Liver (tissue), 3 donors: ENCODE measurements at regions not wholly inside any gene's neighbourhood (a gene's known extent, or its start where the extent isn't known, plus 50 kb on each side); places are given as distances from the start of the nearest gene placed in this dataset.

Experiments used
- FOXA1 ChIP-seq: IDR thresholded peaks from 2 replicates; pipeline ENCODE4 v1.6.1; 2016; ENCODE audit warnings: antibody characterized with exemption
- GABPA ChIP-seq, 2 donors: IDR thresholded peaks in 1 of 2; conservative IDR thresholded peaks in 1 of 2; 2 replicates each; pipeline ENCODE4 v1.6.1; 2016; ENCODE audit warnings: antibody characterized with exemption in 2 of 2, mild to moderate bottlenecking in 1 of 2, moderate library complexity in 1 of 2
- HNF4G ChIP-seq: IDR thresholded peaks from 2 replicates; pipeline ENCODE4 v1.6.1; 2016; ENCODE audit warnings: antibody characterized with exemption
- NR2F2 ChIP-seq: IDR thresholded peaks from 2 replicates; pipeline ENCODE4 v1.6.1; 2016; ENCODE audit warnings: antibody characterized with exemption
- RAD21 ChIP-seq, 2 donors: IDR thresholded peaks; 2 replicates each; pipeline ENCODE4 v1.6.1; 2016; ENCODE audit warnings: antibody characterized with exemption in 2 of 2, mild to moderate bottlenecking in 2 of 2
- SP1 ChIP-seq: IDR thresholded peaks from 2 replicates; pipeline ENCODE4 v1.6.1; 2018; ENCODE audit warnings: antibody characterized with exemption, mild to moderate bottlenecking
- TF ChIP-seq, protein P1 (sequence below): fragments of 150-350 bp; IDR thresholded peaks from 2 replicates; pipeline ENCODE4 v1.5.1; 2017; ENCODE audit warnings: improper control_type of control experiment, low read depth, low read length; ENCODE audit not compliant: missing input control
- TF ChIP-seq, protein P2 (sequence below): IDR thresholded peaks from 2 replicates; pipeline ENCODE4 v1.6.1; 2016; ENCODE audit warnings: antibody characterized with exemption, mild to moderate bottlenecking
- TF ChIP-seq, protein P3 (sequence below): IDR thresholded peaks from 2 replicates; pipeline ENCODE4 v1.6.1; 2016; ENCODE audit warnings: antibody characterized with exemption
- TF ChIP-seq, protein P4 (sequence below): IDR thresholded peaks from 2 replicates; pipeline ENCODE4 v1.6.1; 2016; ENCODE audit warnings: antibody characterized with exemption
- donor health status: healthy.
- donor health status: healthy.

DNA sequence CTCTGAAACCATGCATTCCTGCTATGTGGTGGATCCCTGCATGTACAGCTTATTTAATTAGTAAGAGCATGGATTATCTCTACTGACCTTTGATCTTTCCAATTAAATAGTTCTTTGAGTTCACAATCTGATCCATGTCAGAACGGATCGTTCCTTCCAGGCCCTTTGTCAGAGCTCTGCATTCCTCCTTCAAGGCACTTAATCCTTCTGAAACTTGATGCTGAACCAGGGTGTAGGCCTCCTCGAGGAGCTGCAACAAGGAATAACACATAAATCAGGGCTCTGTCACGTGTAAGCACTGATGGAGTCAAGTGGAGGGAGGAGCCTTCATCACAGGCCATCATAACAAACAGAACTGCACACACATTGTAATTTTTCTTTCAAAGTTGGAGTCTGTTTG, 68.4 kb upstream of the EDEM3 start:
- TF ChIP-seq, protein P1, sequence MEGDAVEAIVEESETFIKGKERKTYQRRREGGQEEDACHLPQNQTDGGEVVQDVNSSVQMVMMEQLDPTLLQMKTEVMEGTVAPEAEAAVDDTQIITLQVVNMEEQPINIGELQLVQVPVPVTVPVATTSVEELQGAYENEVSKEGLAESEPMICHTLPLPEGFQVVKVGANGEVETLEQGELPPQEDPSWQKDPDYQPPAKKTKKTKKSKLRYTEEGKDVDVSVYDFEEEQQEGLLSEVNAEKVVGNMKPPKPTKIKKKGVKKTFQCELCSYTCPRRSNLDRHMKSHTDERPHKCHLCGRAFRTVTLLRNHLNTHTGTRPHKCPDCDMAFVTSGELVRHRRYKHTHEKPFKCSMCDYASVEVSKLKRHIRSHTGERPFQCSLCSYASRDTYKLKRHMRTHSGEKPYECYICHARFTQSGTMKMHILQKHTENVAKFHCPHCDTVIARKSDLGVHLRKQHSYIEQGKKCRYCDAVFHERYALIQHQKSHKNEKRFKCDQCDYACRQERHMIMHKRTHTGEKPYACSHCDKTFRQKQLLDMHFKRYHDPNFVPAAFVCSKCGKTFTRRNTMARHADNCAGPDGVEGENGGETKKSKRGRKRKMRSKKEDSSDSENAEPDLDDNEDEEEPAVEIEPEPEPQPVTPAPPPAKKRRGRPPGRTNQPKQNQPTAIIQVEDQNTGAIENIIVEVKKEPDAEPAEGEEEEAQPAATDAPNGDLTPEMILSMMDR = no peak
- TF ChIP-seq, protein P2, sequence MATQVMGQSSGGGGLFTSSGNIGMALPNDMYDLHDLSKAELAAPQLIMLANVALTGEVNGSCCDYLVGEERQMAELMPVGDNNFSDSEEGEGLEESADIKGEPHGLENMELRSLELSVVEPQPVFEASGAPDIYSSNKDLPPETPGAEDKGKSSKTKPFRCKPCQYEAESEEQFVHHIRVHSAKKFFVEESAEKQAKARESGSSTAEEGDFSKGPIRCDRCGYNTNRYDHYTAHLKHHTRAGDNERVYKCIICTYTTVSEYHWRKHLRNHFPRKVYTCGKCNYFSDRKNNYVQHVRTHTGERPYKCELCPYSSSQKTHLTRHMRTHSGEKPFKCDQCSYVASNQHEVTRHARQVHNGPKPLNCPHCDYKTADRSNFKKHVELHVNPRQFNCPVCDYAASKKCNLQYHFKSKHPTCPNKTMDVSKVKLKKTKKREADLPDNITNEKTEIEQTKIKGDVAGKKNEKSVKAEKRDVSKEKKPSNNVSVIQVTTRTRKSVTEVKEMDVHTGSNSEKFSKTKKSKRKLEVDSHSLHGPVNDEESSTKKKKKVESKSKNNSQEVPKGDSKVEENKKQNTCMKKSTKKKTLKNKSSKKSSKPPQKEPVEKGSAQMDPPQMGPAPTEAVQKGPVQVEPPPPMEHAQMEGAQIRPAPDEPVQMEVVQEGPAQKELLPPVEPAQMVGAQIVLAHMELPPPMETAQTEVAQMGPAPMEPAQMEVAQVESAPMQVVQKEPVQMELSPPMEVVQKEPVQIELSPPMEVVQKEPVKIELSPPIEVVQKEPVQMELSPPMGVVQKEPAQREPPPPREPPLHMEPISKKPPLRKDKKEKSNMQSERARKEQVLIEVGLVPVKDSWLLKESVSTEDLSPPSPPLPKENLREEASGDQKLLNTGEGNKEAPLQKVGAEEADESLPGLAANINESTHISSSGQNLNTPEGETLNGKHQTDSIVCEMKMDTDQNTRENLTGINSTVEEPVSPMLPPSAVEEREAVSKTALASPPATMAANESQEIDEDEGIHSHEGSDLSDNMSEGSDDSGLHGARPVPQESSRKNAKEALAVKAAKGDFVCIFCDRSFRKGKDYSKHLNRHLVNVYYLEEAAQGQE = no peak
- TF ChIP-seq GABPA (IDR thresholded peaks at IDR 0.05 in 1 of 2, conservative IDR thresholded peaks at IDR 0.05 in 1 of 2) (no peak), SP1 (no peak), HNF4G (no peak), RAD21 (IDR thresholded peaks at IDR 0.05) (no peak), NR2F2 (no peak), FOXA1 (no peak)
- TF ChIP-seq, protein P3, sequence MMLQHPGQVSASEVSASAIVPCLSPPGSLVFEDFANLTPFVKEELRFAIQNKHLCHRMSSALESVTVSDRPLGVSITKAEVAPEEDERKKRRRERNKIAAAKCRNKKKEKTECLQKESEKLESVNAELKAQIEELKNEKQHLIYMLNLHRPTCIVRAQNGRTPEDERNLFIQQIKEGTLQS = no peak
- TF ChIP-seq, protein P4, sequence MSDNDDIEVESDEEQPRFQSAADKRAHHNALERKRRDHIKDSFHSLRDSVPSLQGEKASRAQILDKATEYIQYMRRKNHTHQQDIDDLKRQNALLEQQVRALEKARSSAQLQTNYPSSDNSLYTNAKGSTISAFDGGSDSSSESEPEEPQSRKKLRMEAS = no peak
